K562 (cell line): ENCODE measurements at regions not wholly inside any gene's neighbourhood (a gene's known extent, or its start where the extent isn't known, plus 50 kb on each side); places are given as distances from the start of the nearest gene placed in this dataset.

ENCODE experiments used
- ATAC-seq: fragments of 200-7000 bp; cut with Tn5 transposase; 3 replicates; pipeline ENCODE4 v1.9.1; 2020; ENCODE audit warnings: moderate library complexity
- BruUV-seq: library from RNA; stranded (reverse); fragments of 400-500 nt; replicated peaks from 2 replicates; lab custom pipeline; 2021; lab: Mats Ljungman, UMichigan
- CTCF ChIA-PET: fragments of 300-600 bp; formaldehyde crosslinking; extraction: SDS; loops from one replicate; lab custom pipeline; 2021; ENCODE audit warnings: low intra/inter-chr PET ratio; lab: Yijun Ruan, JAX
- POLR2A ChIA-PET: fragments of 300-600, 350-650 bp; sonication (Branson Sonifier 250); formaldehyde crosslinking; extraction: SDS; loops from one replicate; lab custom pipeline; 2021; ENCODE audit warnings: antibody characterized with exemption, inconsistent platforms; lab: Yijun Ruan, JAX
- DNase-seq, 4 experiments: peaks; one replicate each; pipeline versions ENCODE4 v3.0.0 to v3.0.0-alpha.2; 2011 to 2018; ENCODE audit warnings: low spot score in 3 of 4, mixed read lengths in 3 of 4; ENCODE audit errors: extremely low read depth in 1 of 4
- FAIRE-seq: peaks from 2 replicates; lab custom pipeline; 2011; peaks lifted over from hg19 to GRCh38; lab: Jason Lieb, UNC
- H2AFZ ChIP-seq: 2 replicates; pipeline ENCODE4 v1.6.0; 2011; ENCODE audit warnings: low read depth, low read length, control low read depth, inconsistent platforms
- H3K27ac ChIP-seq: fragments of 200-600 bp; 3 replicates; pipeline ENCODE4 v1.8.0; 2011; ENCODE audit warnings: low read depth, mild to moderate bottlenecking, control low read depth, inconsistent platforms, low read length, moderate library complexity, mixed read lengths; ENCODE audit errors: extremely low read depth
- H3K27me3 ChIP-seq, 2 experiments: fragments of 300-600 bp in 1 of 2; 2 replicates in 1 of 2; 3 replicates in 1 of 2; pipeline versions ENCODE4 v1.6.0 to v1.8.0; 2011; ENCODE audit warnings: inconsistent platforms in 2 of 2, low read length in 2 of 2, mild to moderate bottlenecking in 1 of 2, mixed read lengths in 1 of 2, moderate library complexity in 1 of 2; ENCODE audit not compliant: control insufficient read depth in 2 of 2, insufficient read depth in 2 of 2
- H3K36me3 ChIP-seq: fragments of 300-600 bp; 3 replicates; pipeline ENCODE4 v1.8.0; 2011; ENCODE audit warnings: mild to moderate bottlenecking, low read length, inconsistent platforms; ENCODE audit not compliant: control insufficient read depth, insufficient read depth
- H3K4me1 ChIP-seq, 2 experiments: fragments of 200-600 bp in 1 of 2; replicated peaks in 1 of 2; 2 replicates in 1 of 2; 3 replicates in 1 of 2; pipeline versions ENCODE4 v1.5.1 to v1.8.0; 2011; ENCODE audit warnings: inconsistent platforms in 2 of 2, low read length in 2 of 2, mild to moderate bottlenecking in 1 of 2, mixed read lengths in 1 of 2, moderate library complexity in 1 of 2; ENCODE audit not compliant: control insufficient read depth in 2 of 2, insufficient read depth in 2 of 2
- H3K4me2 ChIP-seq: 2 replicates; pipeline ENCODE4 v1.6.1; 2011; ENCODE audit warnings: low read length, control low read depth, inconsistent platforms, mixed read lengths; ENCODE audit not compliant: insufficient read depth
- H3K4me3 ChIP-seq: fragments of 200-600 bp; sonication (generic), shearing (Covaris generic); 2 replicates; pipeline ENCODE4 v1.5.1; 2016; ENCODE audit warnings: control low read depth, inconsistent platforms
- H3K79me2 ChIP-seq: fragments of 200-600 bp; 3 replicates; pipeline ENCODE4 v1.8.0; 2011; ENCODE audit warnings: low read length, inconsistent platforms; ENCODE audit not compliant: control insufficient read depth, insufficient read depth
- H3K9ac ChIP-seq, 2 experiments: 2 replicates each; pipeline versions ENCODE4 v1.6.0 to v1.6.1; 2011; ENCODE audit warnings: low read depth in 2 of 2, low read length in 2 of 2, control low read depth in 1 of 2, inconsistent platforms in 1 of 2, mild to moderate bottlenecking in 1 of 2, mixed read lengths in 1 of 2; ENCODE audit not compliant: insufficient read depth in 1 of 2
- H3K9me1 ChIP-seq: one replicate; pipeline ENCODE4 v1.6.0; 2011; ENCODE audit warnings: inconsistent platforms, mild to moderate bottlenecking, low read length, moderate library complexity; ENCODE audit not compliant: control insufficient read depth, insufficient read depth
- H3K9me3 ChIP-seq: replicated peaks from 2 replicates; pipeline ENCODE4 v1.5.1; 2011; ENCODE audit warnings: low read depth, low read length, inconsistent platforms; ENCODE audit not compliant: control insufficient read depth, insufficient read depth
- H4K20me1 ChIP-seq: replicated peaks from 2 replicates; pipeline ENCODE4 v1.6.1; 2011; ENCODE audit warnings: low read length, inconsistent platforms, mixed read lengths; ENCODE audit not compliant: control insufficient read depth, insufficient read depth
- BRCA1 ChIP-seq, 2 experiments: fragments of 450-650 bp in 1 of 2; sonication (generic) in 1 of 2; formaldehyde crosslinking in 1 of 2; IDR thresholded peaks; 2 replicates each; pipeline versions ENCODE4 v1.5.0 to v1.6.1; 2017 to 2020; ENCODE audit warnings: mild to moderate bottlenecking in 1 of 2, missing genetic modification reagents in 1 of 2
- BRF2 ChIP-seq: IDR thresholded peaks from 3 replicates; pipeline ENCODE4 v1.6.1; 2011; ENCODE audit warnings: borderline replicate concordance, mild to moderate bottlenecking; ENCODE audit not compliant: insufficient read length, insufficient read depth
- CHD4 ChIP-seq: fragments of 200-600 bp; sonication (generic); IDR thresholded peaks from 3 replicates; pipeline ENCODE4 v1.6.1; 2012; ENCODE audit warnings: low read depth, mild to moderate bottlenecking, mixed read lengths, low read length, inconsistent platforms; ENCODE audit not compliant: insufficient read depth, insufficient replicate concordance, poor library complexity, severe bottlenecking
- ELF1 ChIP-seq: fragments of 200-800 bp; sonication (Bioruptor generic); IDR thresholded peaks from 2 replicates; pipeline ENCODE4 v1.6.1; 2016; ENCODE audit warnings: missing genetic modification characterization, missing compliant biosample characterization
- GTF2B ChIP-seq: IDR thresholded peaks from 2 replicates; pipeline ENCODE4 v1.6.1; 2011; ENCODE audit not compliant: insufficient read length; ENCODE audit errors: extremely low read depth
- HCFC1 ChIP-seq: IDR thresholded peaks from 2 replicates; pipeline ENCODE4 v1.6.1; 2012; ENCODE audit warnings: low read depth, low read length, improper control_type of control experiment
- NR4A1 ChIP-seq, 2 experiments: fragments of 250-450 bp in 1 of 2; fragments of 450-650 bp in 1 of 2; sonication (Bioruptor Pico) in 1 of 2; IDR thresholded peaks; 2 replicates each; pipeline versions ENCODE4 v1.4.0 to v1.6.1; 2016 to 2020; ENCODE audit warnings: mild to moderate bottlenecking in 2 of 2, missing compliant biosample characterization in 1 of 2, missing genetic modification characterization in 1 of 2, moderate library complexity in 1 of 2
- PKNOX1 ChIP-seq: fragments of 450-650 bp; IDR thresholded peaks from 2 replicates; pipeline ENCODE4 v1.6.1; 2016
- POLR3A ChIP-seq: IDR thresholded peaks from 2 replicates; pipeline ENCODE4 v1.6.1; 2011; ENCODE audit warnings: borderline replicate concordance, mild to moderate bottlenecking, moderate library complexity; ENCODE audit not compliant: insufficient read length, insufficient read depth; ENCODE audit errors: extremely low read depth
- TAF1 ChIP-seq: IDR thresholded peaks from 2 replicates; pipeline ENCODE4 v1.6.1; 2011; ENCODE audit warnings: mild to moderate bottlenecking, low read length, moderate library complexity; ENCODE audit not compliant: insufficient read depth, control insufficient read depth, severe bottlenecking; ENCODE audit errors: extremely low read depth
- TBP ChIP-seq: optimal IDR thresholded peaks from 2 replicates; pipeline ENCODE3; 2011; ENCODE audit warnings: low read depth, low read length, improper control_type of control experiment
- WGBS: fragments of 100-300 bp; shearing (Covaris generic); methylation state at CpG from one replicate; pipeline ENCODE4 v1.1.6; 2016; ENCODE audit warnings: low coverage, mixed read lengths; ENCODE audit not compliant: insufficient coverage; ENCODE audit errors: missing lambda C conversion rate; 5-methylcytosine and 5-hydroxymethylcytosine counted together
- in situ Hi-C: fragments of 300-500 bp; cut with MboI; formaldehyde crosslinking; loops from 4 replicates; pipeline ENCODE4 v1.15.0; 2018; ENCODE audit warnings: inconsistent platforms, mixed read lengths
- intact Hi-C: fragments of 100-400 bp; cut with micrococcal nuclease; formaldehyde crosslinking; loops from 2 replicates; pipeline ENCODE4 v1.14.2; 2022

- TF ChIP-seq TBP = no peak
- no peak for TF ChIP-seq POLR3A
- no peak for TF ChIP-seq CHD4
- no peak for TF ChIP-seq TAF1
- TF ChIP-seq PKNOX1 = no peak
- no peak for TF ChIP-seq NR4A1 (CRISPR knock-in tag; IDR thresholded peaks at IDR 0.05)
- no peak for TF ChIP-seq NR4A1 (tag; IDR thresholded peaks at IDR 0.05)
- no peak for TF ChIP-seq BRF2
- TF ChIP-seq BRCA1 (IDR thresholded peaks at IDR 0.05) = no peak
- no peak for TF ChIP-seq BRCA1 (CRISPR knock-in tag; IDR thresholded peaks at IDR 0.05)
- TF ChIP-seq GTF2B = no peak
- no peak for TF ChIP-seq HCFC1
- TF ChIP-seq ELF1 (tag) = no peak
- DNase-seq = no peak
- Histone ChIP-seq H3K9me3 (no peaks in the 10 kb centered on the region), H3K9ac (no peak overlapping the region), H3K79me2 (no peaks in the 10 kb centered on the region), H3K4me2 (no peak overlapping the region), H3K27me3 (no peaks in the 10 kb centered on the region), H2AFZ (no peak overlapping the region), H3K27ac (no peak overlapping the region), H3K4me1 (no peaks in the 10 kb centered on the region), H4K20me1 (no peaks in the 10 kb centered on the region), H3K9me1 (no peaks in the 10 kb centered on the region), H3K36me3 (no peaks in the 10 kb centered on the region), H3K4me3 (no peak overlapping the region)
- intact Hi-C loops = no loop called here
- in situ Hi-C loops = no loop called here
- no peak for FAIRE-seq
- no TSS peak for BruUV-seq
- no peak for ATAC-seq
- 3% methylated on average over 4 of the region's 4 CpGs for WGBS
- CTCF ChIA-PET = no interaction called here
- POLR2A ChIA-PET = no interaction called here
These were observed 233.9 kb upstream of the CNTNAP5 start for GRCh38 chr2:123791207-123791606.
